Subcutaneous abdominal adipose tissue (tissue), 5 donors: ENCODE measurements at regions not wholly inside any gene's neighbourhood (a gene's known extent, or its start where the extent isn't known, plus 50 kb on each side); places are given as distances from the start of the nearest gene placed in this dataset.
A peak's percentile ranks its signal among the peaks of the same experiment; 100 is the strongest.

Experiments
- H3K27ac ChIP-seq: one replicate; pipeline ENCODE4 v1.7.0; 2013; ENCODE audit warnings: low read depth, mild to moderate bottlenecking, inconsistent platforms, low read length, moderate library complexity
- H3K27me3 ChIP-seq, 5 donors: one replicate each; pipeline ENCODE4 v1.7.0; 2013; ENCODE audit warnings: low read length in 5 of 5, inconsistent platforms in 1 of 5; ENCODE audit not compliant: control insufficient read depth in 5 of 5, insufficient read depth in 4 of 5
- H3K36me3 ChIP-seq, 5 donors: one replicate each; pipeline ENCODE4 v1.7.0; 2013; ENCODE audit warnings: low read length in 5 of 5; ENCODE audit not compliant: control insufficient read depth in 5 of 5, insufficient read depth in 5 of 5
- H3K4me1 ChIP-seq, 5 donors: one replicate each; pipeline ENCODE4 v1.7.0; 2013; ENCODE audit warnings: low read length in 5 of 5, mild to moderate bottlenecking in 3 of 5, moderate library complexity in 1 of 5; ENCODE audit not compliant: control insufficient read depth in 5 of 5, insufficient read depth in 5 of 5
- H3K4me3 ChIP-seq, 5 donors: one replicate each; pipeline ENCODE4 v1.7.0; 2013; ENCODE audit warnings: low read length in 5 of 5, low read depth in 1 of 5
- H3K9ac ChIP-seq, 5 donors: one replicate each; pipeline ENCODE4 v1.7.0; 2013; ENCODE audit warnings: low read length in 5 of 5, mild to moderate bottlenecking in 4 of 5, moderate library complexity in 3 of 5
- H3K9me3 ChIP-seq, 5 donors: one replicate each; pipeline ENCODE4 v1.7.0; 2013; ENCODE audit warnings: low read length in 5 of 5; ENCODE audit not compliant: control insufficient read depth in 5 of 5
- donor health status: healthy.
- donor health status: healthy.
- donor health status: healthy.
- donor health status: healthy.
- donor health status: healthy.

GRCh38 chr5:158014372-158014771, 155.4 kb upstream of the CLINT1 start:
- H3K9me3 ChIP-seq, result no peaks in the 10 kb centered on the region
- H3K27me3 ChIP-seq, result no peaks in the 10 kb centered on the region
- H3K27ac ChIP-seq, result no peak overlapping the region
- no peaks in the 10 kb centered on the region for H3K36me3 ChIP-seq
- no peak overlapping the region for H3K9ac ChIP-seq
- H3K4me1 ChIP-seq, result peaks cover 0 to 11% (median 0%) of the 10 kb centered on the region in 5 donors
- H3K4me3 ChIP-seq, result no peak overlapping the region

- Histone ChIP-seq H3K9me3 (no peaks in the 10 kb centered on the region), H3K27ac (no peak overlapping the region)
Measured at GRCh38 chr5:158013939-158014338, 155.0 kb upstream of the CLINT1 start.

GRCh38 chr5:158013303-158013702, 154.4 kb upstream of the CLINT1 start:
- Histone ChIP-seq H3K27ac (no peak overlapping the region), H3K9ac (no peak overlapping the region), H3K27me3 (no peaks in the 10 kb centered on the region), H3K4me3 (no peak overlapping the region), H3K4me1 (peaks cover 0 to 11% (median 0%) of the 10 kb centered on the region in 5 donors), H3K36me3 (no peaks in the 10 kb centered on the region), H3K9me3 (no peaks in the 10 kb centered on the region)

More at GRCh38 chr5:158013939-158014338, 155.0 kb upstream of the CLINT1 start:
- no peak overlapping the region for H3K4me3 ChIP-seq
- H3K27me3 ChIP-seq, result no peaks in the 10 kb centered on the region
- no peak overlapping the region for H3K9ac ChIP-seq
- peaks cover 0 to 11% (median 0%) of the 10 kb centered on the region in 5 donors for H3K4me1 ChIP-seq
- H3K36me3 ChIP-seq, result no peaks in the 10 kb centered on the region

- no peak overlapping the region for H3K9ac ChIP-seq
- H3K4me3 ChIP-seq, result no peak overlapping the region
Measured at GRCh38 chr5:158011422-158011821, 152.5 kb upstream of the CLINT1 start.

GRCh38 chr5:158010831-158011230, 151.9 kb upstream of the CLINT1 start:
- peaks cover 0 to 7% (median 0%) of the 10 kb centered on the region in 5 donors for H3K4me1 ChIP-seq
- H3K9ac ChIP-seq, result no peak overlapping the region
- no peak overlapping the region for H3K4me3 ChIP-seq
- no peaks in the 10 kb centered on the region for H3K36me3 ChIP-seq
- peaks cover 0 to 3% (median 0%) of the 10 kb centered on the region in 5 donors for H3K9me3 ChIP-seq
- H3K27ac ChIP-seq, result no peak overlapping the region
- no peaks in the 10 kb centered on the region for H3K27me3 ChIP-seq

More at GRCh38 chr5:158011422-158011821, 152.5 kb upstream of the CLINT1 start:
- Histone ChIP-seq H3K4me1 (peaks cover 0 to 11% (median 0%) of the 10 kb centered on the region in 5 donors), H3K27me3 (no peaks in the 10 kb centered on the region), H3K36me3 (no peaks in the 10 kb centered on the region), H3K27ac (no peak overlapping the region), H3K9me3 (no peaks in the 10 kb centered on the region)

GRCh38 chr5:158007336-158007735, 148.4 kb upstream of the CLINT1 start:
- Histone ChIP-seq H3K9me3 (peaks cover 0 to 3% (median 0%) of the 10 kb centered on the region in 5 donors), H3K36me3 (no peaks in the 10 kb centered on the region), H3K4me3 (no peak overlapping the region), H3K9ac (no peak overlapping the region), H3K27me3 (no peaks in the 10 kb centered on the region), H3K4me1 (no peaks in the 10 kb centered on the region), H3K27ac (no peak overlapping the region)

GRCh38 chr5:157999696-158000095, 140.8 kb upstream of the CLINT1 start:
- H3K27me3 ChIP-seq, result no peaks in the 10 kb centered on the region
- peaks cover 0 to 4% (median 0%) of the 10 kb centered on the region in 5 donors for H3K4me1 ChIP-seq
- H3K9me3 ChIP-seq, result no peaks in the 10 kb centered on the region
- no peak overlapping the region for H3K27ac ChIP-seq
- H3K9ac ChIP-seq, result no peak overlapping the region
- no peak overlapping the region for H3K4me3 ChIP-seq
- no peaks in the 10 kb centered on the region for H3K36me3 ChIP-seq

GRCh38 chr5:157997991-157998504, 139.1 kb upstream of the CLINT1 start:
- Histone ChIP-seq H3K4me1 (peaks cover 0 to 6% (median 0%) of the 10 kb centered on the region in 5 donors), H3K27ac (no peak overlapping the region), H3K27me3 (no peaks in the 10 kb centered on the region), H3K4me3 (no peak overlapping the region), H3K36me3 (no peaks in the 10 kb centered on the region), H3K9me3 (no peaks in the 10 kb centered on the region), H3K9ac (no peak overlapping the region)

GRCh38 chr5:157994906-157995519, 136.1 kb upstream of the CLINT1 start:
- H3K36me3 ChIP-seq, result no peaks in the 10 kb centered on the region
- peak overlapping the region in 1 of 5 donors; percentile 3 for H3K4me3 ChIP-seq
- H3K9ac ChIP-seq, result no peak overlapping the region
- H3K9me3 ChIP-seq, result no peaks in the 10 kb centered on the region
- H3K27ac ChIP-seq, result no peak overlapping the region
- peaks cover 0 to 6% (median 0%) of the 10 kb centered on the region in 5 donors for H3K4me1 ChIP-seq
- no peaks in the 10 kb centered on the region for H3K27me3 ChIP-seq

GRCh38 chr5:157993986-157994691, 135.2 kb upstream of the CLINT1 start:
- Histone ChIP-seq H3K27ac (no peak overlapping the region), H3K9me3 (no peaks in the 10 kb centered on the region), H3K36me3 (no peaks in the 10 kb centered on the region), H3K4me1 (peaks cover 0 to 6% (median 0%) of the 10 kb centered on the region in 5 donors), H3K9ac (no peak overlapping the region), H3K27me3 (no peaks in the 10 kb centered on the region), H3K4me3 (no peak overlapping the region)
